Suppressor macrophage treated with lipopolysaccharide for 4 hours (primary cell): ENCODE measurements at regions not wholly inside any gene's neighbourhood (a gene's known extent, or its start where the extent isn't known, plus 50 kb on each side); places are given as distances from the start of the nearest gene placed in this dataset.

Source experiments
- DNase-seq: peaks from one replicate; pipeline ENCODE4 v3.0.0-alpha.2; 2020

DNA sequence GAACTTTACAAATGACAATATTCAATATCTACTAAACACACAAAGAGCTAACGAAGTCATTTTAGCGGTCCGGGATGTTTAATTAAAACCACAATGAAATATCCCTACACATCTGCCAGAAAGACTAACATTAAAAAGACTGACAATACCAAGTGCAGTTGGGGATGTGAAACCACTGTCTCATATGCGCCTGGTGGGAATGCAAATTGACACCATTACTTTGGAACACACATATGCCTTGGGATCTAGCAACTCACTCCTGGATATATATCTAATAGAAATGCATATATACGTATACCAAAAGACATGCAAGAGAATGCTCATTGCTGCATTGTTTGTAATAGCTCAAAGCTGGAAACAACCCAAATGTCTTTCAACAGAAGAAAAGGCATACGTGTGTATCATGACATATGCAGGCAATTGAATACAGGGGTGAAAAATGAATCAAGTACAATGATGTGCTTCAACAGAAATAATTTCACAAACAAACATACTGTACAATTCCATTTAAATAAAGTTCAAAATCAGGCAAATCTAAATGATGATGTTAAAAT, 153.3 kb downstream of the CARTPT start:
- no peak for DNase-seq

DNA sequence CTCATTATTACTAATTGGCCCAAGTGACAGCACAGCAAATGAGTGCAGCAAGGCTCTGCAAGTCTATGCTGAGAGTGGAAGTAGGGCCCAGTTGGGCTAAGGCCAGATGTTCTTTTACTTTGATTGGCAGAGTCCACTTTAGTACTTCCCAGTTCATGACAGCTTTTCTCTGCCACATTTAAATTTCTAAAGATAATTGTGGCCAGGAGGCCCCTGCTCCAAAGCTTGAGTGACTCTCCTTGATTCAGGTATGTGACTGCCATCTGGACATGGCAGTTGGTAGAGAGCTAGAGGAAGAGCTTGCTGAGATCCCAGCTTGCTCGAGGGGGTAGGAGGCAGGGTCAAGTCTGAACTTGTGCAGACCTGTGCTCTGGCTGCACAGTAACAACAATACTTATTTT, 154.1 kb downstream of the CARTPT start:
- no peak for DNase-seq

DNA sequence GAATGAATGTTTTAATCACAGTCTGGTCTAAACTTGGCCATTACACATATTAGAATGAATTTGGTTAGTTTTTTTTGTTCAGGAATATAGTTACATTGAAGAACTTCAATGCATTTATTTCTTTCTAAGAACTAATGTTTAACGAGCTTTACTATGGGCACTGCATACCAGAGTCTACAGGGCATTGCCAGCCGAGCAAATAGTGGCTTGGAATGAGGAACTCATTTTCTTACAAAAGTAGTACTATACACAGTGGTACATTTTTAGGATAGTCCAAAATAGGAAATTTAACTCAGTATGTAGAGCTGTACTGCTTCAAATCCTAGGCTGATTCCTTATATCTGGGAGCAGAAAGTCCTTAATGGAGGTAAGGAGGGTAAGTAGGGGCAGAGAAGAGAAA, 155.4 kb downstream of the CARTPT start:
- no peak for DNase-seq

DNA sequence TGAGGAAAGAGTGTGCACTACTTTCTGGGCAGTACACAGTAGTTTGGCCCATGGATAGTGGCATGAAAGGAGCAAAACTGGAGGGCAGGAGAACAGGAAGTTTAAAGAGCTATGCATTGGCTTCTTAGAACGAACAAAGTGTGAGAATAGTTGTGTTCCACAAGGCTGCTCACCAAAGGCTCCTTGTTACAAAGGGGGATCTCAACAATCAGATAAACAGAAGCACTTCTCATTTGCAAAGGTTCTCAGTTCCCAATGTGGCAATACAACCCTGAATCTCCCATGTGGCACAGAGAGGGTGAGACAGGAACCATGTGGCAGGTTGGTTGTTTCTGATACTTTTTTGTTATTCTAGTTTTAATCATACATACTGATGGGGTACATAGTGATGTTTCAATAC, 158.4 kb downstream of the CARTPT start:
- no peak for DNase-seq

DNA sequence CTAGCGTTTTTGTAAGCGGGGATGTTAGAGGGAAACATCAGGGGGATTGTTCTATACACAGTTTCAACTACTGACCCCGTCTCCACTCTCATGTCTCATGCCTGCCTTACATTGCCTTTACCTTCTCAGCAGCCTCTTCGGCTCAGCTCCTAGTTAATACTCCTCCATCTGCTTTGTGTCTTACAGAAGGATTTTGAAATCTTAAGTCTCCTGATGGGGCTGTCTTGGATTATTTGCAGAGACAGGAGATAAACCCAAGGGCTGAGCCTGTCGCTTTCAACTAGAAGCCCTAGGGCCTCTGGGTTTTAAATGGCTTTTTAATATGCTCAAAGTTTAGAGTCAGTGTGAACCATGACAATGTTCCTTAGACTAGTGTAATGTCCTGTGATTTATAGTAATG, 161.5 kb downstream of the CARTPT start:
- DNase-seq, result no peak

DNA sequence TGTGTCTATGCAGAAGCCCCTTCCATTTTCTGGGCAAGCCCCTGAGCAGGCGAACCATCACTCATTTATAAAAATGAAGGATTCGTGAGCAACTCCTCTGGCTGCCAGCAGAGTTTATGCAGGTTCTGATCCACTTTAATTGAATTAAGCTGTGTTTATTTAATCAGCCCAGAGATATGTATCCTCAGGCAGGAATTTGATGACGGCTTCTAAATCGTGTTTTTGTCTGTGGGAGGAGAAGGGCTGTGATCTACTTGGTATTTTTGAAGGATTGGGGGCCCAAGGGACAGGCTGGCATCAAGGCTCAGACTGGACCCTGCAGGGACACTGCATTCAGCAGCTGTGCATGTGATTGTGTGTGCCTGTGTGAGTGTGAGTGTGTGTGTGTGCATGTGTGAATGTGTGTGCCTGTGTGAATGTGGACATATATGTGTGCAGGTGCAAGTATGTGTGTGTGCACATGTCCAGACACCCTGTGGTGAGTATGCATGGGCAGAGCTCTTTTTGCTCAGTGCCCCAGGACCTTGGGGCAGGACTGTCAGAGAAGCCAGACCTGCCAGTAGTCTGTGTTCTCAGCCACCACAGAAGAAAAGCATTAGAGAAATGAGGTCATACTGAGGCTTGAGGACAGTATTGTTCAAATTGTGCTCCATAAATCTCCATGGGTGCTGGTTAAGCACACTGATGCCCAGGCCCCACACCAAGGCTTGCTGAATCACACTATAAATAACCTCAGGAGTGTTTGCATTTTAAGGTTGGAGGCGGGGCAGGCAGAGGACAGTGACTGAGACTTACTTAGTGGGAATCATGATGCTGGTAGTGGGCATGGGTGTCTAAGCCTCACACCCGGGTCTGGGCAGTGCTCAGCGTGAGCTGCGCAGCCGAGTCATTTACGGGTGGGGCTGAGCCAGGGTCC, 164.0 kb downstream of the CARTPT start:
- DNase-seq, result no peak

DNA sequence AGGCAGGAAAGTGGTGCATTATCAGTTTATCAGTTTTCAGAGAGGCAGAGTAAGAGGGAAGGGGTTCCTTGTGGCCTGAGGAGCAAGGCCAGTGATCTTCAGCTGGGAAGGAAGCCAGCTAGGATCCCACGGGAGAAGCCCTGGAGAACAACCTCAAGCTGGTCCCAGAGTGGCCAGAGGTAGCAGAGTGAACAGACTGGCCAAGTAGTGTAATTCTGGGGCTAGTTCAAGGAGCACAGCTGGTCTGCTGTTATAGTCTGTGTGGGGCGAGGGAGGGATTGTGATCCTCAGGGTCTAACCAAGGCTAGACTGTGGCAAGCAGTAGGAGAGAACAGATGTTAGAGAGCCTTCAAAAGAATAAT, 164.6 kb downstream of the CARTPT start:
- DNase-seq, result no peak

DNA sequence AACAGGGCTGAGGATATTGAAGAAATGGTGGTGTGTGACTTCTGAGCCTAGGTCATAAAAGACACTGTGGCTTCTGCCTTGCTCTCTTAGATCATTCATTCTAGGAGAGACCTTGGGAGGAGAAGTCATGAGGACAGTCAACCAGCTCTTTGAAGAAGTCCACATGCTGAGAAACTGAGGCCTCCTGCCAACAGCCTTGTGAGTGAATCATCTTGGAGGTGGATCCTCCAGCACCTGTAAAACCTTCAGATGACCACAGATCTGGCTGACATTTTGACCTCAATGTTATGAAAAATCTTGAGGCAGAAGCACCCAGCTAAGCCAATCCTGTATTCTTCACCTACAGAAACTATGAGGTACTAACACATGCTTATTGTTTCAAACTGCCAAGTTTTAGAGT, 165.9 kb downstream of the CARTPT start:
- no peak for DNase-seq

DNA sequence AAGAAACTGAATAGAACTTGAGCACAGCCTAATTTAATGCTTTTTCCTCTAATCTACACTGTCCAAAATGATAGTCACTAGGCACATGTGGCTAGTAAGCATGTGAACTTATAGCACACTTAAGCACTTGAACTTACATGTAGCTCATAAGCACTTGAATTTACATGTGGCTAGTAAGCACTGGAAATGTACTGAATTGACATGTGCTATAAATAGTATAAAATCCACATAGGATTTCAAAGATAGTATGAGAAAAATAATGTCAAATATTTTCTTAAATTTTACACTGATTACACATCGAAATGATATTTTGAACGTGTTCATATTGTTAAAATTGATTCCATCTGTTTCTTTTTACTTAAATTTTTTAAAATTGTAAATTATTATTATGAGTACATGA, 167.3 kb downstream of the CARTPT start:
- no peak for DNase-seq

DNA sequence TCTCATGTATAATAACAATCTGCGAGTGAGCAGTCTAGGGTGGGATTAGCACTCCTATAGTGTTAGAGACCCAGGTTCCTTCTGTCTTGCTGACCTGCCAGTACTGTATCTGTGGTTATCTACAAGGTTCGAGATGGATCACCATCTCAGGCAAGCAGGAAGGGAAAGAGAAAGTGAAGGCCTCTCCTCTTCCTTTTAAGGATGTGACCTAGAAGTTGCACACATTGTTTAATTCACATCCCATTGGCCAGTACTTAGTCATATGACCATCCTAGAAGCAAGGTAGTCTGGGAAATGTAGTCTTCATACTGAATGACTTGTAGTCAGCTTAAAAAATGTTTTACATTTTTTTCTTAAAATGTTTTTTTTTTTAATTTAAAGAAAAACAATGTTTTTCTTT, 168.6 kb downstream of the CARTPT start:
- peak; percentile 59 for DNase-seq

DNA sequence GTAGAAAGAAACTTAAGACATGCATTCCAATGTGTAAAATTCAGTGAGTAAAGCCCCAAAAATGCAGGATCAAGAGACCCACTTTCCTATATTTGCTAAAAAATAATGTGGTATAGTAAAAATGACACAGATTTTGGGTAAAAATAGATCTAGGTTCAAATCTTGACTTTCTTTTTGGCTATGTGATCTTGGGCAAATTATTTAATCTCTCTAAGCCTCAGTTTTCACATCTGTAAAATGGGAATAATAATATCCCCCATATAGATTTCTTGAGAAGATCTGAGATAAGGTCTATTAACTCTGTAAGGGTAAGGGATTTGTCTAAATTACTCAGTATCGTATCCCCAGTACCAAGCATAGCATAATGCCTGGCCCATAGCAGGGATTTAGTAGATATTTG, 172.3 kb downstream of the CARTPT start:
- DNase-seq, result no peak

DNA sequence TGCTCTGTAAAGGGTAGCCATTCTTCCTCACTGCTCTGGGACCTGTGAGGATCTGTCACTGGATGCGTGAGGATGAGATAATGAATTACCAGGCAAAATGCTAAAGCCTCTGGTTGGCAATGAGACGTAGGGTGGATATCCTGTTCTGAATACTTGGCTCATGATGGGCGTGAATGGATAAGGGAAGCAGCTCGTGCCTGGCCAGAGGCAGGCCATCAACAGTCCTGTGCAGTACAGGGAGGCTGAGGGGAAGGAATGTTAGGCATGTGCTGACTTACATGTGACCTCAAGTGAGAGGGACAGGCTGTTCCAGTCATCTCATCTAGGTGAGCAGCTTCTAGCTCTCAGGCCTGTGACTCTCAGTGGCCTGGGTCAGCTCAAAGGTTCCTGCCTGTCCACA, 172.8 kb downstream of the CARTPT start:
- DNase-seq, result no peak

DNA sequence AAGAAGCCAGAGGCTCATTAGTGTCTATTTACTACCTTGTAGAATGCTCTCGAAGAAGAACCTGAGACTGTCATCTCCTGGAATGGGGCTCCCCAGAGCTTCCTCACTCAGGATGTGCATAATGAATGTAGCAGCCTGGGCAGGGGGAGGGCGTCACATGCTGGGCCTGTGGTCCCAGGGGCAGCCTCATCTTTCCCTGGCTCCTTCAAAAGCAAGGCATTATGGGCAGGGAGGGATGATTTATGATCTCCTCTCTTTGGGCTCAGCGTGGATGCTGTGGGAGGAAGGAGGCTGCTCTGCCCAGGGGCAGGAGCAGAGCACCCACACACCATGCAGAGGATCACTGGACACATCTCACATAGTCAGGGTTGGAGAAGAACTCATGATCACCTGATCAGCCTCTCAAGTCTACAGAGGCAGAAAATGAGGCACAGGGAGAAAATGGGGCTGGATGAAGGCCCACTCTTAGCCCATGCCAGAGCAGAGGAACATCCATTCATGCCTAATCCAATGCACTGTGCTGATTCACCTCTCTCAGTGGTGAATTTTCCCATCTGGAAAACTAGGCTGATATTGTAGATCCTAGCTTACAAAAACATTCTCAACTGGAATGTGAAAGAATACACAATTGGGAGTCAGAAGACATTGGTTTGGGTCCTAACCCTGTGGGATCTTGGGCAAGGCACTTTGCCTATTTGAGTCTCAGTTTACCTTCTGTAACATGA, 173.7 kb downstream of the CARTPT start:
- no peak for DNase-seq

DNA sequence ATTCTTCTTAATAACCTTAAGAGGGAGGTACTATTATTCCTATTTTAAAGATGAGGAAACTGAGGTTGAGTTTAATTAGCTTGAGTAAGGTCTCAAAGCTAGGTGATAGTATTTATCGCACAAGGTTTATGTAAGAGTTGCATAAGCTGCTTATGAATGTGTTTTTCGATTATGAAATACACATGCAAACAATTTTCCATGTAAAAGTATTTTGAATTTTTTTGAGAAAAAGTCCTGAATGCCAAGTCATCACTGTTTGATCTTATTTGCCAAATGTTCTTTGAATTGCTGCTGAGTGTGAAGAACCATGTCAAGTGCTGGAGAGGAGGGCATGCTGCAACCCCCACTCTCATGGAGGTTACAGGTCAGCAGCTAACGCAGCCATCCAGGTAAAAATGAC, 174.4 kb downstream of the CARTPT start:
- DNase-seq, result no peak

DNA sequence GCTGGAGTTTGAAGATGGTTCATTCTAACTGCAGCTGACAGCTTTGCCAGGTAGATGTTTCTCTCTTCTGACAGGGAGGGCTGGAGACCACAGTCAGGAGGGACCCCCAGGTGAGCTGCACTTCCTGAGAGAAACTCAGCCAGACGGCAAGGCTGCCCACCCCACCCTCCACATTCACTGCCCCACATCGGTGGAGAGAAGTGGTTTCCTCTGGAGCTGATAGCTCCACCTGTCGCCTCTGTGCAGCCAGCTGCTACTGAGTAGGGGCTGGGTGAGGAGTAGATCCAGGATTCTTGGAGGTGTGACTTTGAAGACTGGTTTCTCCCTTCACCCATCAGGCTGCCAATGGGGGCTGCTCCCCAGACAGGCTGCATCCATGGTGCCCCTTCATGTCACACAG, 175.0 kb downstream of the CARTPT start:
- no peak for DNase-seq

DNA sequence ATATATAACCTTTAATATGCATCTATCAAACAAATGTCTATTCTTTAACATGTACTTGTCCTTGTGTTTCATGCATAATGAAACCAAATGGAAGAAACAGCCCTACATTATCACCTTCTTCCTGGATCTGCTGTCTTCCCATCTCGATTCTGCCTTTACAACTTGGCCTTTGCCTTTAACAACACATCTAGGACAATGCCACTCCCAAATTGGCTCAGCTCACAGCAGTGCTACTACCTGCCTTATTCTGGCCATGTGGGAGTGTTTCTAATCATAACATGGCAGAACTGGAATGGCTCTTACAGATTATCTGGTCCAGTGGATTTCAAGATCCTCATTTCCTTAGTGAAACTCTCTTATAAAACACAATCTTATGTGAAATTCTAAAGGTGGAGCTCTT, 176.5 kb downstream of the CARTPT start:
- DNase-seq, result no peak

DNA sequence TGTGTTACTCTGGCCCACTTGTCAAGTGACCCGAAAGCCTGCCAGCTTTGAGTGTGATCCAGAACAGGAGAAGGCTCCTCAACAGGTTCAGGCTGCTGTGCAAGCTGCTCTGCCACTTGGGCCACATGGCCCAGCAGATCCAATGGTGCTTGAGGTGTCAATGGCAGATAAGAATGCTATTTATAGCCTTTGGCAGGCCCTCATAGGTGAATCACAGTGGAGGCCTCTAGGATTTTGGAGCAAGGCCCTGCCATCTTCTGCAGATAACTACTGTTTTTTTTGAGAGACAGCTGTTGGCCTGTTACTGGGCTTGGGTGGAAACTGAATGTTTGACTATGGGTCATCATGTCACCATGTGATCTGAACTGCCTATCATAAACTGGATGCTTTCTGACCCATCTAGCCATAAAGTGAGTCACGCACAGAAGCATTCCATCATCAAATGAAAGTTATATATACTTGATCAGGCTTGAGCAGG, 180.8 kb downstream of the CARTPT start:
- DNase-seq, result no peak

DNA sequence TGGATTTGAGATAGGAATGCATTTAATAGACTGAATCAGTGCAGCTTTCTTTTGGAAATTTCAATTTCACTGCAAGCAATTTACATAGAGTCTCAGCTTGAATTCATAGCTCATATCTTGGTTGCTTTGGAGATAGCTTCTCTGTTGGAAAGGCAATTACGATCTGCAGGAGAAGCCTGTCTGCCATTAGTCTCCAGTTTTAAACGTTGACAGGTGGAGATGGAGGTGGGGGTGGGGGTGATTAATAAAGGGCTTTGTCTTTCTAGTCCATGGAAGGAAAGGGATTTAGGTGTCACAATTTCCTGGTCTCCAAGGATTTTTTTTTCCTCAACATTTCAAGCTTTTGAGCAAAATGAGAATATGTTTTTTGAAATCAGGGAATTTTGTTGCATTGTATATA, 184.7 kb downstream of the CARTPT start:
- DNase-seq, result no peak

DNA sequence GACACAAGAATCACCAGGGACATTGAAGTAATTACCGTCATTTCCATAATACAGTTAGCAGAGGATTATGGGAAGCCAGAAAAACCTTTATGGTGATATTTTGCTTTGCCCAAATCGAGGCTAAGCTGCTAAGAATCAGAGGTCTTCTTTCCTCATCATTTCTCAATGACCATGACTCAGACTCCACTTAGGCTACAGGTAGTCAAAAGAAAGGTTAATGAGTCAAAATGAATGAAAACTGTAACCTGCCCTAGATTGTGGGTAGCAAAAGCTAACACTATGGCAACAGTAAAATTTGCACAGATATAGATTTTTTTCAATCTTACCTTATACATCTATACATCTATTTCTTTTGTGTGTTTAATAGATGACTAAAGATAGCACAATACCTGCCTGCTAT, 185.8 kb downstream of the CARTPT start:
- no peak for DNase-seq

DNA sequence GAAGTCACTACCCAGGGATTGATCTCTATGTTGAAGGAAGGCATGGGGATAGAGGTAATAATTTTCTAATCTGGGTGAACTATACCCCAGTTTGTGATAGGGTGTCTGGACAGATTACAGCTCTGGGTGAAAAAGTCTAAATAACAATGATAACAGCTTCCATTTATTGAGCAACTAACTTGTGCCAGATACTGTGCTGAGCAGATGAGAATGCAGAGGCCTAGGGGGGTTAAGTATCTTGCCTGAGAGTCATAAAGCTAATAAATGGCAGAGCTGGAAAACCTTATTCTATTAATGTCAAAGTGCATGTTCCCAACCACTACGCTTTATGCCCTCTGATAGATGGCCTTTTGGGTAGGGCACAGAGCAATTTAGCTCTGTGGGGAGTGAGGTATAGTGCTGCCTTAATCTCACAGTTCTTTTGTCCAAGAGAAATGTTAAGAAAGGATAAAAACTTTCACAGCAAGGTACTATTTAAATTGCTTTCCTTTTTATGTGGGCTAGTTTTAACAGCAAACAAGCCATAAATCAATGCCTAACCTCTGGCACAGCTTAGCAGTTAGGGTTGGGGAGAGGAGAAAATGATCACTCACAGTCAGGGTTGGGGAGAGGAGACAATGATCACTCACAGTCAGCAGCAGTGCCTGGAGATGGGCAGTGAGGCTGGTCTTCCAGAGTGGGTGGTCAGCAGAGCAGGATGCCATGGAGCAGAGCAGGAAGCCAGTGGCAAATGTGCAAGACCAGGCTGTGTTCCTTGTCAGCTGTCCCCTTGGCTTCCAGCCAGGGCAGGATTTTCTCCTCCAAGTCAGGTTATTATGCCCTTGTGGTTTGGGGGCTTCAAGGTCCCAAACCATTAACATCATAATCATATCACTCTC, 187.0 kb downstream of the CARTPT start:
- no peak for DNase-seq

DNA sequence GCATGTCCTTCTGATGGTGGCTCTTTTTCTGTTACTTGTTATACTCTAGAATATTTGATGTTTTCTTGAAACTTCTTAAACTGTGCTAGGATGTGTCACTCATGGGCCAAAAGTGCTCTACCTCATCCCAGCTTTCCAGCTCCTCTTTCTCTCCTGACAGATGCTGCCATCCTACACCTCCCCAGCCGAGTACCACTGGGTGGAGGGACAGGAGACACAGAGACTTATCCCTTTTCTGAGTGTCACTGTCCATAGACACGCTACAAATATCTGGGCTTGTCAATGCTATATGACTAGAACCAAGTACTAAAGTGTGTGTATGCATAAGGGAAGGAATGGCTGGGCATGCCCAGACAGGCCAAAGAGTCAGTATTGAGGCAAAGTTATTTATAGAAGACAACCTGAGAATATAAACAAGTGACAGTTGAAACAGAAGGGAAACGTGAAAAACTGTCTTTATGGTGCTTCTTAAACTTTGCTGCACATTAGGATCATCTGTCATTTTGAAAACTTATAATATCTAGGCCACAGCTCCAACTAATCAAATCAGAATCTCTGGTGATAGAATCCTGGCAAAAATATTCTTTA, 188.0 kb downstream of the CARTPT start:
- DNase-seq, result no peak

DNA sequence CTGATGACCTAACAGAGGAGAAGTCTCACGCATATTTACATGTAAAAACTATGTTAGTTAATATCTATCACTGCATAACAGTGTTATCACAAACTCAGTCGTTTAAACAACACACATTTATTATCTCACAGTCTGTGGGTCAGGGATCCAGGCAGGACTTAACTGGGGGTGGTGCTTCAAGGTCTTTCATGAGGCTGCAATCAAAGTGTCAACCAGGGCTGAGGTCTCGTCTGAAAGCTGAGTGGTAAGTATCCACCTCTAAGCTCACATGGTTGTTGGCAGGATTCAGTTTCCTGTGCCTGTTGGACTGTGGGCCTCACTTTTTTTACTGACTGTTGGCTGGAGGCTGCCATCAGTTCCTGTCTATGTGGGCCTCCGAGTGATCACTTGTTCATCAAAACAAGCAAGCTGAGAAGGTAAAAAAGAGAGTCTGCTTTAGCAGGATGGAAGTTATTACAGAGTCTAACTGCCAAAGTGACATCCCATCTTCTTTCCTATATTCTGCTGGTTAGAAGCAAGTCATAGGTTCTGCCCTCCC, 188.6 kb downstream of the CARTPT start:
- DNase-seq, result no peak
